ENCODE measurements at regions not wholly inside any gene's neighbourhood (a gene's known extent, or its start where the extent isn't known, plus 50 kb on each side); places are given as distances from the start of the nearest gene placed in this dataset.

DNA sequence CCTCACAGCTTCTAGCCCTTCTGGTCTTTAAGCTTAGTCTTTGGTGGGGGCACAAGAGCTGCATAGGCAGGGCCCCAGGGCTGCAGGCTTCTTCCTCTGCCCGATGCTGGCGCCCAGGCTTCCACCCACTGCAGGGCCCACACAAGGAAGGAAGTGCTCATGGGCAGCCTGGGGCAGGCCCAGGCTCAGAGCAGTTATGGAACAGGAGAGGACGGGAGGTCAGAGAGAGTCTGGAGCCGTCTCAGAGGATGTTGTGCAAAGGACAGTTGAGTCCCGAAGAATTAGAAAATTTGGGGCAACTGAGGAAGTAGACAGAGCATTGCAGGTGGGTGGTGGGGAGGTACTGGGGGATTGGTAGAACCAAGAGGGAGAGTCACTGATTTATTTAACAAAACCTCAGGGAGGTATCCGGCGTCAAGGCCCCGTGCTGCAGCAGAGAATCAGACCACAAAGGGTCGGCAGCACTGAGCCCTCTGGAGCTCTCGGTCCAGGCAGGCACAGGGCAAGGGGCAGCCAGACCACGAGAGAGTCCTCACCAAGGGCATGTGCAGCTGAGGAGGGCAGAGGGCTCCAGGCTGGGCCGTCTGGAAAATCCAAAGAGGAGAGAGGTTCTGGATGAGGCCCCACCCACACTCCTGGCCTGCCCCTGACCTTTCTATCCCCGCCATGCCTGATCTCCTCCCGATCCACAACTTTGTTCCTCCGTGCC, 110.8 kb upstream of the GLI2 start:
- CTCF ChIA-PET, result no interaction called here
- H4K20me1 ChIP-seq (ENCODE audit: low read length), result no peaks in the 10 kb centered on the region
- no TSS peak for BruUV-seq (replicated peaks)
- H3K9me2 ChIP-seq (replicated peaks; ENCODE audit: low read length), result no peaks in the 10 kb centered on the region
- ATAC-seq (no peak), DNase-seq (no peak)
- H3F3A ChIP-seq (ENCODE audit: low read length, unreplicated experiment), result no peaks in the 10 kb centered on the region
- H3K4me3 ChIP-seq (ENCODE audit: low read length), result no peak overlapping the region
- H3K36me3 ChIP-seq (ENCODE audit: low read depth, low read length), result no peaks in the 10 kb centered on the region
- no peak overlapping the region for H3K27ac ChIP-seq (ENCODE audit: low read length)
- TF ChIP-seq, protein P1, sequence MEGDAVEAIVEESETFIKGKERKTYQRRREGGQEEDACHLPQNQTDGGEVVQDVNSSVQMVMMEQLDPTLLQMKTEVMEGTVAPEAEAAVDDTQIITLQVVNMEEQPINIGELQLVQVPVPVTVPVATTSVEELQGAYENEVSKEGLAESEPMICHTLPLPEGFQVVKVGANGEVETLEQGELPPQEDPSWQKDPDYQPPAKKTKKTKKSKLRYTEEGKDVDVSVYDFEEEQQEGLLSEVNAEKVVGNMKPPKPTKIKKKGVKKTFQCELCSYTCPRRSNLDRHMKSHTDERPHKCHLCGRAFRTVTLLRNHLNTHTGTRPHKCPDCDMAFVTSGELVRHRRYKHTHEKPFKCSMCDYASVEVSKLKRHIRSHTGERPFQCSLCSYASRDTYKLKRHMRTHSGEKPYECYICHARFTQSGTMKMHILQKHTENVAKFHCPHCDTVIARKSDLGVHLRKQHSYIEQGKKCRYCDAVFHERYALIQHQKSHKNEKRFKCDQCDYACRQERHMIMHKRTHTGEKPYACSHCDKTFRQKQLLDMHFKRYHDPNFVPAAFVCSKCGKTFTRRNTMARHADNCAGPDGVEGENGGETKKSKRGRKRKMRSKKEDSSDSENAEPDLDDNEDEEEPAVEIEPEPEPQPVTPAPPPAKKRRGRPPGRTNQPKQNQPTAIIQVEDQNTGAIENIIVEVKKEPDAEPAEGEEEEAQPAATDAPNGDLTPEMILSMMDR (conservative IDR thresholded peaks at IDR 0.05; ENCODE audit: low read depth, low read length), result no peak
- TF ChIP-seq EZH2 (IDR thresholded peaks at IDR 0.05; ENCODE audit: low read length, unreplicated experiment) (no peak), EZH2phosphoT487 (IDR thresholded peaks at IDR 0.05; ENCODE audit: borderline replicate concordance, low read length) (no peak)
- H3K4me1 ChIP-seq (ENCODE audit: insufficient read depth, low read length), result peaks cover 21% of the 10 kb centered on the region
- no peak overlapping the region for H2AFZ ChIP-seq (ENCODE audit: low read length)
- POLR2A ChIA-PET (ENCODE audit: unreplicated experiment), result interaction anchor here (0.6 kb wide), 1 partner anchor 60 kb away, joined by 3 read pairs; no protein-coding TSS in a partner anchor
- H3K9ac ChIP-seq (ENCODE audit: low read length), result no peak overlapping the region
- H3K9me3 ChIP-seq (ENCODE audit: low read length), result no peaks in the 10 kb centered on the region
- H3K79me2 ChIP-seq (ENCODE audit: low read length), result no peaks in the 10 kb centered on the region
- no peaks in the 10 kb centered on the region for H3K27me3 ChIP-seq (ENCODE audit: low read length)
- H3K4me2 ChIP-seq (ENCODE audit: low read length), result no peak overlapping the region
- intact Hi-C loops (cut with micrococcal nuclease), result no loop called here

GRCh38 chr2:120625865-120626560, 109.7 kb upstream of the GLI2 start:
- POLR2A ChIA-PET (ENCODE audit: unreplicated experiment), result no interaction called here

More at GRCh38 chr2:120625865-120626560, 109.7 kb upstream of the GLI2 start:
- Histone ChIP-seq H2AFZ (ENCODE audit: low read length) (no peak overlapping the region), H3K36me3 (ENCODE audit: low read depth, low read length) (no peaks in the 10 kb centered on the region), H3K4me2 (ENCODE audit: low read length) (peak overlapping the region; percentile 28; the same call in 1 of the 2 replicates), H3K9me3 (ENCODE audit: low read length) (no peaks in the 10 kb centered on the region), H3K4me3 (ENCODE audit: low read length) (no peak overlapping the region), H3K27ac (ENCODE audit: low read length) (no peak overlapping the region), H3K4me1 (ENCODE audit: insufficient read depth, low read length) (peaks cover 27% of the 10 kb centered on the region), H3K9me2 (replicated peaks; ENCODE audit: low read length) (no peaks in the 10 kb centered on the region), H4K20me1 (ENCODE audit: low read length) (no peaks in the 10 kb centered on the region), H3K79me2 (ENCODE audit: low read length) (no peaks in the 10 kb centered on the region), H3F3A (ENCODE audit: low read length, unreplicated experiment) (no peaks in the 10 kb centered on the region), H3K9ac (ENCODE audit: low read length) (no peak overlapping the region), H3K27me3 (ENCODE audit: low read length) (no peaks in the 10 kb centered on the region)
- ATAC-seq, result peak; percentile 85
- TF ChIP-seq EZH2 (IDR thresholded peaks at IDR 0.05; ENCODE audit: low read length, unreplicated experiment) (no peak), EZH2phosphoT487 (IDR thresholded peaks at IDR 0.05; ENCODE audit: borderline replicate concordance, low read length) (no peak)
- TF ChIP-seq, protein P1 (conservative IDR thresholded peaks at IDR 0.05; ENCODE audit: low read depth, low read length), result no peak
- intact Hi-C loops (cut with micrococcal nuclease), result no loop called here
- TSS peak; percentile 71 for BruUV-seq (replicated peaks)
- DNase-seq, result peak; percentile 88
- CTCF ChIA-PET, result no interaction called here

All from PC-3 (cell line).